Small intestine (tissue), 7 donors: ENCODE measurements at regions not wholly inside any gene's neighbourhood (a gene's known extent, or its start where the extent isn't known, plus 50 kb on each side); places are given as distances from the start of the nearest gene placed in this dataset.

Source experiments
- DNase-seq, 2 donors: peaks; one replicate each; pipeline versions ENCODE4 v3.0.0 to v3.0.0-alpha.2; 2013
- FAIRE-seq: peaks from 2 replicates; lab custom pipeline; 2012; peaks lifted over from hg19 to GRCh38; lab: Jason Lieb, UNC
- H3K27ac ChIP-seq, 3 donors: one replicate each; pipeline ENCODE4 v1.5.1; 2013; ENCODE audit warnings: low read length in 2 of 3, mild to moderate bottlenecking in 2 of 3, control low read depth in 1 of 3, inconsistent platforms in 1 of 3, low read depth in 1 of 3, moderate library complexity in 1 of 3
- H3K27me3 ChIP-seq, 3 donors: one replicate each; pipeline ENCODE4 v1.6.1; 2013; ENCODE audit warnings: low read length in 3 of 3, inconsistent platforms in 1 of 3; ENCODE audit not compliant: control insufficient read depth in 3 of 3, insufficient read depth in 3 of 3
- H3K36me3 ChIP-seq, 3 donors: one replicate each; pipeline ENCODE4 v1.6.1; 2013; ENCODE audit warnings: low read length in 3 of 3, inconsistent platforms in 1 of 3, low read depth in 1 of 3, mild to moderate bottlenecking in 1 of 3, moderate library complexity in 1 of 3; ENCODE audit not compliant: control insufficient read depth in 3 of 3, insufficient read depth in 2 of 3
- H3K4me1 ChIP-seq, 3 donors: one replicate each; pipeline ENCODE4 v1.6.1; 2013; ENCODE audit warnings: low read length in 2 of 3, inconsistent platforms in 1 of 3, low read depth in 1 of 3, mild to moderate bottlenecking in 1 of 3, moderate library complexity in 1 of 3; ENCODE audit not compliant: control insufficient read depth in 3 of 3, insufficient read depth in 2 of 3
- H3K4me3 ChIP-seq, 3 donors: one replicate each; pipeline ENCODE4 v1.5.1; 2013; ENCODE audit warnings: low read length in 3 of 3, control low read depth in 1 of 3, inconsistent platforms in 1 of 3, low read depth in 1 of 3, mild to moderate bottlenecking in 1 of 3, moderate library complexity in 1 of 3
- H3K9me3 ChIP-seq, 2 donors: one replicate each; pipeline ENCODE4 v1.6.1; 2013; ENCODE audit warnings: low read depth in 1 of 2, low read length in 1 of 2; ENCODE audit not compliant: control insufficient read depth in 2 of 2, insufficient read depth in 1 of 2
- WGBS, 3 donors: extraction: QIAGEN DNeasy Blood & Tissue Kit; methylation state at CpG; one replicate each; pipeline ENCODE4 v1.1.7; 2013; 5-methylcytosine and 5-hydroxymethylcytosine counted together
- donor health status: healthy with polysubstance abuse.
- donor health status: control.
- donor health status: control.
- donor health status: Bipolar disorder and iron deficiency.
- donor health status: healthy.

DNA sequence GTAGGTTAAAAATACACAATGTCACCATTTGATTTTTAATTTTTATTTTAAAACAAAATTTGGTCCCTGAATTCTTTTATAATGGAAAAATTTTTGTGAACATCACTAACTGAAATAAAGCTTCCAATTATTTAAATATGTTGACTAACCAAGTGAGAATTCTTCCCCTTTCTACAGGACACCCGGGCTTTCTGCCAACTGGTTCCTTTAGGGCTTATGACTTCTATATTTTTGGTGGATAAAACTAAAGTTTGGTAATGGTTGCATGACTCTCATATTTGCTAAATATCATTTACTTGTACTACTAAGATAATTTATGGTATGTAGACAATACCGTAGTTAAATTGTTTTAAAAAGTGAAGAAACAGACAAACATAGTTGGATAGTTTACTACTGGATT, 291.0 kb upstream of the DOK6 start:
- DNase-seq (no peak), FAIRE-seq (no peak)
- WGBS, 3 donors: 26 to 33% (median 29%) methylated on average over 2 of the region's 2 CpGs
- no peak overlapping the region for H3K4me3 ChIP-seq
- H3K27me3 ChIP-seq: no peaks in the 10 kb centered on the region
- no peaks in the 10 kb centered on the region for H3K9me3 ChIP-seq
- no peak overlapping the region for H3K27ac ChIP-seq
- no peaks in the 10 kb centered on the region for H3K36me3 ChIP-seq
- H3K4me1 ChIP-seq: no peaks in the 10 kb centered on the region

GRCh38 chr18:69120833-69121232, 279.9 kb upstream of the DOK6 start:
- no peaks in the 10 kb centered on the region for H3K27me3 ChIP-seq
- H3K4me1 ChIP-seq: no peaks in the 10 kb centered on the region
- 70 to 77% (median 74%) methylated on average over 2 of the region's 2 CpGs for WGBS, 3 donors
- H3K27ac ChIP-seq: no peak overlapping the region
- H3K4me3 ChIP-seq: no peak overlapping the region
- FAIRE-seq (no peak), DNase-seq (no peak)
- no peaks in the 10 kb centered on the region for H3K9me3 ChIP-seq
- H3K36me3 ChIP-seq: no peaks in the 10 kb centered on the region

DNA sequence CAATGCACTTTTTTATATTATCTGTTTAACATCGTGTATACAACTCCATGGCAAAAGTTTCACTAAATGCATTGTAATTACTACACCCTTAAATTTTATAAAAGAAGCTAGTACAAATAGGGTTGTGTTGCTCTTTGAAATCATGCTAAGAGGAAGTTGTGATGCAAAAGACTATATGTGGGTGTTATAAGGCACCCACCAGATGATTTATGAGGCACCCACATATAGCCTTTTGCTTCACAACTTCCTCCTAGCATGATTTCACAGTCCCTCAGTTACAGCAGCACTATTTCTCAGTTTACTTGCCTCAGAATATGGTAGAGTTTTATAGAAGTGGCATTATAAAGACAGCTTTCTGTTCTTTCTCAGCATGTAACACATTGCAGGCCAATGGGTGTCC, 277.3 kb upstream of the DOK6 start:
- DNase-seq (no peak), FAIRE-seq (no peak)
- no peaks in the 10 kb centered on the region for H3K36me3 ChIP-seq
- WGBS, 3 donors: 51 to 83% (median 64%) methylated on average over 1 of the region's 1 CpG
- H3K9me3 ChIP-seq: no peaks in the 10 kb centered on the region
- no peaks in the 10 kb centered on the region for H3K27me3 ChIP-seq
- H3K4me3 ChIP-seq: no peak overlapping the region
- no peaks in the 10 kb centered on the region for H3K4me1 ChIP-seq
- no peak overlapping the region for H3K27ac ChIP-seq

DNA sequence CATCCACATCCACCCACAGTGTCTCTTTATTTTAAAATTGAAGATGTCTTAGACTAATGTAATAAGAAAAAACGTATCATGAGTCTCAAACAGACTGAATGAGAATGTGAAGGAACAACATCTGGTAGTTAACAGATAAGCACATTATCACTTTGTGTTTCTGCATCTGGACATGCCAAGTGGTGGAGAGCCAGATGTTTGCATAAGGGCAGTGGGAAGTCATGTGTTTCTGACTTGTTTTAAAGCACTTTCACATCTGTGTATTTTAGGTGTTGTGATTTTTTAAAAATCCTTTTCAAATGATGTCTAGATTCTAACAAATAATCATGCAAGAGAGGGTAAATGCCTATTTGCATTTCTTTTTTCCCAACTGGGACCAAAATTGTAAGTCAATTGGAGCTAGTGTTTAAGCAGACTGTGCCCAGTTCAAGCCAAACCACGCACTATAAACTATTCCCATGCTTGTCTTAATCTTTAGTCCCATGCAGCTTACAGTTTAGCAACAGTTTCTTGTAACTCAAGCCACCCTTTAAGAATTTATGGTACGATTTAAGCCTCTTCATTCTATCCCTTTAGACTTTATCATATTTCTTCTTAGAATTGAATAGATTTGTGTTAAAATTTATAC, 272.7 kb upstream of the DOK6 start:
- no peaks in the 10 kb centered on the region for H3K4me1 ChIP-seq
- peaks cover under 1 to 1% of the 10 kb centered on the region in 2 donors for H3K9me3 ChIP-seq
- 43 to 49% (median 48%) methylated on average over 3 of the region's 3 CpGs for WGBS, 3 donors
- H3K4me3 ChIP-seq: no peak overlapping the region
- no peak for FAIRE-seq
- no peaks in the 10 kb centered on the region for H3K27me3 ChIP-seq
- DNase-seq: no peak
- no peaks in the 10 kb centered on the region for H3K36me3 ChIP-seq
- H3K27ac ChIP-seq: no peak overlapping the region

- Histone ChIP-seq H3K4me3 (no peak overlapping the region), H3K4me1 (no peaks in the 10 kb centered on the region), H3K27me3 (no peaks in the 10 kb centered on the region), H3K36me3 (no peaks in the 10 kb centered on the region), H3K27ac (no peak overlapping the region), H3K9me3 (peaks cover 1 to 5% of the 10 kb centered on the region in 2 donors)
- DNase-seq: no peak
- no peak for FAIRE-seq
- 84 to 94% (median 86%) methylated on average over 5 of the region's 5 CpGs for WGBS, 3 donors
Observed at GRCh38 chr18:69128566-69128965, 272.1 kb upstream of the DOK6 start.

DNA sequence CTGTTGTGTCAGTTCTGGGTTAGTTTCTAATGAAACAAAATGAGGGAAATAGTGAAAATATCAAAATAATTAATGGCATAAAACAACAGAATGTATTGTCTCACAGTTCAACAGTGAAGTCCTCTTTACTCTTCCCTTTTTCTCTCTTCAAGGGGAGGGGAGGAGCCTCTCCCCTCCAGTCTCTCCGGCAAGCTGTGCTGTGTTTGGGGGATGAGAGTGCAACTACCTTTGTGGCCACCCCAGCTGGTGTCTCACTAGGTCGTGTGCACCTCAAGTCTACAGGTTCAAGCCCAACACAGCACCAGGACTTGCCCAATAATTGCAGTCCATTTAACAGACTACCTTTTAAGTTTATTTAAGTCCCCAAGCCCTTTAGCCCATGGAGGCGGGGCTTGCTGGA, 271.7 kb upstream of the DOK6 start:
- H3K36me3 ChIP-seq: no peaks in the 10 kb centered on the region
- FAIRE-seq (no peak), DNase-seq (no peak)
- peaks cover 1 to 5% of the 10 kb centered on the region in 2 donors for H3K9me3 ChIP-seq
- WGBS, 3 donors: 72 to 74% (median 72%) methylated on average over 3 of the region's 3 CpGs
- no peaks in the 10 kb centered on the region for H3K4me1 ChIP-seq
- no peak overlapping the region for H3K4me3 ChIP-seq
- H3K27me3 ChIP-seq: no peaks in the 10 kb centered on the region
- H3K27ac ChIP-seq: no peak overlapping the region

GRCh38 chr18:69138088-69138487, 262.6 kb upstream of the DOK6 start:
- Histone ChIP-seq H3K27me3 (no peaks in the 10 kb centered on the region), H3K36me3 (no peaks in the 10 kb centered on the region), H3K27ac (no peak overlapping the region), H3K4me1 (no peaks in the 10 kb centered on the region), H3K4me3 (no peak overlapping the region), H3K9me3 (peaks cover 0 to 3% of the 10 kb centered on the region in 2 donors)
- 41 to 65% (median 55%) methylated on average over 2 of the region's 2 CpGs for WGBS, 3 donors
- FAIRE-seq: no peak
- no peak for DNase-seq

- H3K27ac ChIP-seq: no peak overlapping the region
- no peaks in the 10 kb centered on the region for H3K9me3 ChIP-seq
- no peaks in the 10 kb centered on the region for H3K36me3 ChIP-seq
- FAIRE-seq: no peak
- no peak for DNase-seq
- H3K4me1 ChIP-seq: no peaks in the 10 kb centered on the region
- 88 to 94% (median 90%) methylated on average over 2 of the region's 2 CpGs for WGBS, 3 donors
- H3K4me3 ChIP-seq: no peak overlapping the region
- H3K27me3 ChIP-seq: no peaks in the 10 kb centered on the region
Observed at GRCh38 chr18:69143084-69143483, 257.6 kb upstream of the DOK6 start.

- no peaks in the 10 kb centered on the region for H3K9me3 ChIP-seq
- FAIRE-seq (no peak), DNase-seq (no peak)
- H3K36me3 ChIP-seq: no peaks in the 10 kb centered on the region
- no peaks in the 10 kb centered on the region for H3K27me3 ChIP-seq
- no peaks in the 10 kb centered on the region for H3K4me1 ChIP-seq
- WGBS, 3 donors: 66 to 84% (median 67%) methylated on average over 3 of the region's 3 CpGs
- H3K4me3 ChIP-seq: no peak overlapping the region
- H3K27ac ChIP-seq: no peak overlapping the region
Observed at GRCh38 chr18:69152436-69152835, 248.3 kb upstream of the DOK6 start.
